ENCODE measurements at regions not wholly inside any gene's neighbourhood (a gene's known extent, or its start where the extent isn't known, plus 50 kb on each side); places are given as distances from the start of the nearest gene placed in this dataset.

DNA sequence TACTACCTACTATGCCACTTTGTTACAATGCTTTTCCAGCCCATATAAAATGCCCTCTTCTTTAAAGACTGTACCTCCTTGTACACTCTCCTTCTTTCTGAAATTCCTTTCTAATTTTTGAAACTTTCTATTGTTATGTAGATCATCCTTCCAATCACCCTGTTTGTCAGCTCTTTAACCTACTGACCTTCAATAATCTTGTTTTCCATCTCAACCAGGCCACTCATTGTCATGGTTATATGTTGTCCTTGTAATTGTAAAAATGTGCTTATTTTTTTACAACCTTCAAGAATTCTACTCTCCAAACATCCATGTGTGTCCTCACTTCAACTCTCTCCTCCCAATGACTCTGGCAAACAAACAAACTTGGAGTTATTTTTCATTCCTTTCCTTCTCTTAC, 1172.6 kb upstream of the CELF2 start:
- no peak overlapping the region for H3K4me2 ChIP-seq
- ATAC-seq, result no peak
- FAIRE-seq, result no peak
- ChIA-PET POLR2A (no interaction called here), CTCF (no interaction called here)
- no peaks in the 10 kb centered on the region for H3K4me1 ChIP-seq
- H3K4me3 ChIP-seq, result no peak overlapping the region
- H3K27ac ChIP-seq, result no peak overlapping the region
- no peaks in the 10 kb centered on the region for H3K9me3 ChIP-seq
- DNase-seq (ENCODE audit: low read depth in 1 of 2, low spot score in 1 of 2), result no peak
- TF ChIP-seq ZC3H11A (IDR thresholded peaks at IDR 0.05) (no peak), TP53 (CRISPR knock-in tag; IDR thresholded peaks at IDR 0.05) (no peak), KDM1A (IDR thresholded peaks at IDR 0.05; ENCODE audit: low read depth) (no peak), HEYL (CRISPR knock-in tag; IDR thresholded peaks at IDR 0.05) (no peak), CBX8 (IDR thresholded peaks at IDR 0.05) (no peak), CHD4 (IDR thresholded peaks at IDR 0.05; ENCODE audit: borderline replicate concordance) (no peak), PHF8 (IDR thresholded peaks at IDR 0.05; ENCODE audit: borderline replicate concordance, low read depth) (no peak), ESRRA (IDR thresholded peaks at IDR 0.05; ENCODE audit: borderline replicate concordance, low read length) (no peak), SMC3 (IDR thresholded peaks at IDR 0.05) (no peak), EP300 (IDR thresholded peaks at IDR 0.05) (no peak), SREBF2 (IDR thresholded peaks at IDR 0.05) (no peak)
- TF ChIP-seq, protein P1, sequence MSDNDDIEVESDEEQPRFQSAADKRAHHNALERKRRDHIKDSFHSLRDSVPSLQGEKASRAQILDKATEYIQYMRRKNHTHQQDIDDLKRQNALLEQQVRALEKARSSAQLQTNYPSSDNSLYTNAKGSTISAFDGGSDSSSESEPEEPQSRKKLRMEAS (IDR thresholded peaks at IDR 0.05), result no peak

DNA sequence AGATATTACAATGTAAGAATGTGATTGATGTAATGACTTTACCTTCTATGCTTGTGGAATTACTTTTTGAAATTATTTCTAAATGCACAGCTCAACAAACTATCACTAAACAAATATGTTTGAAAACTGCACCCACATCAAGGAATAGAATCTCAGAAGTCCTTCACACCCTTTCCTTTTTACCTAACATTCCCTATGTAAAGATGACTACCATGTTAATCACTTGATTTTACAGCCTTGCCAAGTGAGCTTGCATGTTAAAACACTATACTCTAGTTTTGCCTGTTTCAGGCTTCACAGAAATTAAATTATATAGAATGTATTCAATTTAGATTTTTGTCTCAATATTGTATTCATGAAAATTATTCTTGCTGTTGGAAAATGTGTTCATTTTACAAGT, 1169.4 kb upstream of the CELF2 start:
- DNase-seq (ENCODE audit: low read depth in 1 of 2, low spot score in 1 of 2), result no peak
- CTCF ChIA-PET, result no interaction called here
- Histone ChIP-seq H3K9me3 (peaks cover 3% of the 10 kb centered on the region; the same call in 1 of the 3 replicates), H3K4me1 (no peaks in the 10 kb centered on the region), H3K4me2 (no peak overlapping the region), H3K4me3 (no peak overlapping the region), H3K27ac (no peak overlapping the region)
- ATAC-seq, result no peak
- TF ChIP-seq ZNF302 (CRISPR knock-in tag; IDR thresholded peaks at IDR 0.05), result no peak
- TF ChIP-seq CHD4 (IDR thresholded peaks at IDR 0.05; ENCODE audit: borderline replicate concordance), result no peak
- TF ChIP-seq MAZ (IDR thresholded peaks at IDR 0.05; ENCODE audit: borderline replicate concordance, low read depth, low read length), result no peak
- no peak for TF ChIP-seq CHD2 (IDR thresholded peaks at IDR 0.05; ENCODE audit: low read length, partially characterized antibody)
- no peak for TF ChIP-seq GATA3 (IDR thresholded peaks at IDR 0.05; ENCODE audit: borderline replicate concordance)
- TF ChIP-seq POLR2A (IDR thresholded peaks at IDR 0.05; ENCODE audit: low read length), result no peak
- TF ChIP-seq, protein P2, sequence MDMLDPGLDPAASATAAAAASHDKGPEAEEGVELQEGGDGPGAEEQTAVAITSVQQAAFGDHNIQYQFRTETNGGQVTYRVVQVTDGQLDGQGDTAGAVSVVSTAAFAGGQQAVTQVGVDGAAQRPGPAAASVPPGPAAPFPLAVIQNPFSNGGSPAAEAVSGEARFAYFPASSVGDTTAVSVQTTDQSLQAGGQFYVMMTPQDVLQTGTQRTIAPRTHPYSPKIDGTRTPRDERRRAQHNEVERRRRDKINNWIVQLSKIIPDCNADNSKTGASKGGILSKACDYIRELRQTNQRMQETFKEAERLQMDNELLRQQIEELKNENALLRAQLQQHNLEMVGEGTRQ (IDR thresholded peaks at IDR 0.05), result no peak
- TF ChIP-seq CBX2 (IDR thresholded peaks at IDR 0.05; ENCODE audit: borderline replicate concordance, low read depth), result no peak
- TF ChIP-seq, protein P1 (IDR thresholded peaks at IDR 0.05), result no peak
- TF ChIP-seq KDM1A (IDR thresholded peaks at IDR 0.05; ENCODE audit: low read depth), result no peak
- TF ChIP-seq, protein P3, sequence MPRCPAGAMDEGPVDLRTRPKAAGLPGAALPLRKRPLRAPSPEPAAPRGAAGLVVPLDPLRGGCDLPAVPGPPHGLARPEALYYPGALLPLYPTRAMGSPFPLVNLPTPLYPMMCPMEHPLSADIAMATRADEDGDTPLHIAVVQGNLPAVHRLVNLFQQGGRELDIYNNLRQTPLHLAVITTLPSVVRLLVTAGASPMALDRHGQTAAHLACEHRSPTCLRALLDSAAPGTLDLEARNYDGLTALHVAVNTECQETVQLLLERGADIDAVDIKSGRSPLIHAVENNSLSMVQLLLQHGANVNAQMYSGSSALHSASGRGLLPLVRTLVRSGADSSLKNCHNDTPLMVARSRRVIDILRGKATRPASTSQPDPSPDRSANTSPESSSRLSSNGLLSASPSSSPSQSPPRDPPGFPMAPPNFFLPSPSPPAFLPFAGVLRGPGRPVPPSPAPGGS (IDR thresholded peaks at IDR 0.05), result no peak
- no peak for TF ChIP-seq HDAC2 (IDR thresholded peaks at IDR 0.05)
- TF ChIP-seq, protein P4, sequence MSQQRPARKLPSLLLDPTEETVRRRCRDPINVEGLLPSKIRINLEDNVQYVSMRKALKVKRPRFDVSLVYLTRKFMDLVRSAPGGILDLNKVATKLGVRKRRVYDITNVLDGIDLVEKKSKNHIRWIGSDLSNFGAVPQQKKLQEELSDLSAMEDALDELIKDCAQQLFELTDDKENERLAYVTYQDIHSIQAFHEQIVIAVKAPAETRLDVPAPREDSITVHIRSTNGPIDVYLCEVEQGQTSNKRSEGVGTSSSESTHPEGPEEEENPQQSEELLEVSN (IDR thresholded peaks at IDR 0.05; ENCODE audit: borderline replicate concordance, low read depth), result no peak
- TF ChIP-seq, protein P5, sequence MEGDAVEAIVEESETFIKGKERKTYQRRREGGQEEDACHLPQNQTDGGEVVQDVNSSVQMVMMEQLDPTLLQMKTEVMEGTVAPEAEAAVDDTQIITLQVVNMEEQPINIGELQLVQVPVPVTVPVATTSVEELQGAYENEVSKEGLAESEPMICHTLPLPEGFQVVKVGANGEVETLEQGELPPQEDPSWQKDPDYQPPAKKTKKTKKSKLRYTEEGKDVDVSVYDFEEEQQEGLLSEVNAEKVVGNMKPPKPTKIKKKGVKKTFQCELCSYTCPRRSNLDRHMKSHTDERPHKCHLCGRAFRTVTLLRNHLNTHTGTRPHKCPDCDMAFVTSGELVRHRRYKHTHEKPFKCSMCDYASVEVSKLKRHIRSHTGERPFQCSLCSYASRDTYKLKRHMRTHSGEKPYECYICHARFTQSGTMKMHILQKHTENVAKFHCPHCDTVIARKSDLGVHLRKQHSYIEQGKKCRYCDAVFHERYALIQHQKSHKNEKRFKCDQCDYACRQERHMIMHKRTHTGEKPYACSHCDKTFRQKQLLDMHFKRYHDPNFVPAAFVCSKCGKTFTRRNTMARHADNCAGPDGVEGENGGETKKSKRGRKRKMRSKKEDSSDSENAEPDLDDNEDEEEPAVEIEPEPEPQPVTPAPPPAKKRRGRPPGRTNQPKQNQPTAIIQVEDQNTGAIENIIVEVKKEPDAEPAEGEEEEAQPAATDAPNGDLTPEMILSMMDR (IDR thresholded peaks at IDR 0.05), result no peak
- no peak for TF ChIP-seq TFCP2L1 (CRISPR knock-in tag; IDR thresholded peaks at IDR 0.05)
- no peak for FAIRE-seq
- POLR2A ChIA-PET, result no interaction called here
